HG03432 (cell line): ENCODE measurements at regions not wholly inside any gene's neighbourhood (a gene's known extent, or its start where the extent isn't known, plus 50 kb on each side); places are given as distances from the start of the nearest gene placed in this dataset.

Source experiments
- ATAC-seq: cut with Tn5 transposase; IDR thresholded peaks from one replicate; pipeline ENCODE4 v1.9.1; 2021; ENCODE audit warnings: mild to moderate bottlenecking, moderate library complexity; ENCODE audit not compliant: unreplicated experiment

DNA sequence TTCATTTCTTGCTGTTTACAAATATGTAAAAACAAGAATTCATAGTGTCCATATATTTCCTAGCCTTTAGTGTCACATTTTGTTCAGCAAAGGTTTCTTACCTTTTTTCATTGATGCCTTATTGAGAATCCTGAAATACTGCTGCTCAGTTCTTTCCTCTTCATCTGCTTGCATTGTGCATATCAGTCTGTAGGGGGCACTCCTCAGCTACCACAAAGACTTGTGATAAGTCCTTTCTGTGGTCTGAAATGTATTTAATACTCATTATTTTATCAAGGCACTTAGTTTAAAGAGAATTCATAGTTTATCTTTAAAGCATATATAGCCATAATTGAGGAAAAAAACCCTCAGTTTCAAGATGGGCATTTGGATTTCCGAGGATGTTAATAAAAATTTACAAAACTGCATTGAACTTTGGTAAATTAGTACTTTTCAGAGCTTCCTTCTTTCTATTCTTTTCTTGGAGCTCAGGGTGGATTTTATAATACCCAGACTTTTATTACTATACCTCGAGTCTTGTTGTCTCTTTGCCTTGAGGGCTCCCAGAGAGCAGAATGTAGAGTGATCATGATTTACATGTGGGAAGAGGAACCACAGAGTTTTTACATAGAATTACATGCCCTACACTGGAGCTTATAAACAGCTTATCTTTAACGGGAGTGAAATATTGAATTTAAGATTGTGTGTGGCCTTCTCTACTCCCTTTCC lies 570.1 kb downstream of the PLCL1 start:
- no peak for ATAC-seq

DNA sequence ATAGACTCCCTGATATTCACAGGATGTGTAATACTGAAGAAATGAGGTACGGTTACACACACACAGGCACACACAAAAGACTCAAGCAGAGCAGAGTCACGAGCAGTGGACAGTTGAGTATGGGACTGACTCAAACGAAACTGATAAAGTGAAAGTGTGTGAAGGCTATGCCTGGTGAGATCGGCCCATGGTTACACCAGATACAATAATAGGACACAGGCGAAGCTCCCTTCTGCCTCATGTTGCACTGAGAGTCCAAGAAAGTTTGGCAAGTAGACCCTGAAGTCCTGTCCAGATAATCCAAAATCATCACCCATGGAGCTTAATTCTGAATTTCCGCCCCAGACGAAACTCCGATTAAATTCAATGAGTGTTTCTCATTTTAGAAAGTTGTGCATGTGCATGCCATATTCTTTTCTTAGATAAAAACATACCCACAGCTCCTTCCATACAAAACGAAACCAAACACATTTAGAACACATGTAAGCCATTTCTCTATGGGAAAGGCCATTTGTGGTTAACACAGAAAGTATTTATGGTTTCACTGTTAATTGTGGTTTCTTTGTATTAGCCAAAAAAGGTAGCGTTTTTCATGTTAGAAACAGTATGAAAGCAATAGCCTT lies 567.6 kb downstream of the PLCL1 start:
- ATAC-seq: peak; percentile 96

DNA sequence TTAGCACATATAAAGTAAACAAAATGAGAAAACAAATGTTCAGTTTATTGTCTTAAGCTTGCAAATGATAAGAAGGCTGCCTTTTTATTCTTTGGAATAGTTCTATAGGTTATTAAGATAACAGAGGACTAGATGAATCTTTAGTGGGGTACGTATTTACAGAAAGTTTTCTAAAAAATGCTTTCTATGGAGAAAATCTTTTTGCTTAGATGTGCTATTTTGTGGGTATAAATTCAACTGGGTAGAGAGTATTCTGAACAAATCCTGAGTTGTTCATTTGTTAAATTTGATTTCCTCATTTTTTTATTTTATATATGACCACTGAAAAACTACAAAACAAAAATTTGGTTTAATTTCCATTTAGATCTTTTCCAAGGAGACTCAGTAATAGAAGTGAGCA lies 566.9 kb downstream of the PLCL1 start:
- ATAC-seq: no peak

DNA sequence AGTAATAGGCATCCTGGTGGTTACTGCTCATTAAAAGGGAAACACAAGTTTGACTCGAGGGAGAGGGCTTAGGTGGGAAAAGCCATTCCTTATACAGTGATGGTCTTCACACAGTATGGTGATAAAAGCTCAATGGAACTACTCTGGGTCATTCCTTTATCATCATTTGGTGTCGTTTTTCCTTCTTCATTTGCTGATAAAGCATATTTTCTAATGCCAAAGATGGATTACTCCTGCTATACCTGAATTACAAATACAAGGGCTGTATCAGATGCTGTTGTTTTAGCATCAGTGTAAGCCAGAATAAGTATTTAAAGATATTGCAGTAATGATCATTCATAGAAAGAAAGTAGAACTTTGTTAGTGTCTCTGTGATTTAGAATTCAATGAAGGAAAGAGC lies 563.7 kb downstream of the PLCL1 start:
- no peak for ATAC-seq

DNA sequence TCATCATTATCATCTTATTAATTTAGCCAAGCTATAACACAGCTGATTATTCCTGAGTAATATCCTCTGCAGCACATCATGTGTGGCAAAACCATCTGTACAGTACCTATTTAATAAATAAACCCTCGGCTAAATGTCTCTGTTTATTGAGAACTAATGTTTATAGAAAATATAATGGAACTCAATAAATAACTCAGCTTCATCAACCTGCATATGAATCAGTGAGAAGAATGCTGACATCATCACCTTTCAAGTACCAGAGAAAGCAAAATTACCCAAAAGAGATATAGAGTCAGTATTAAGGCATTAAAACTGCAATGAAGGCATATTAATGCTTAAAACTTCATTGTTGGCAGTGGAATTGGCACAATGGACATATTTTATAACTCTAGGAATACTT lies 558.3 kb downstream of the PLCL1 start:
- no peak for ATAC-seq

DNA sequence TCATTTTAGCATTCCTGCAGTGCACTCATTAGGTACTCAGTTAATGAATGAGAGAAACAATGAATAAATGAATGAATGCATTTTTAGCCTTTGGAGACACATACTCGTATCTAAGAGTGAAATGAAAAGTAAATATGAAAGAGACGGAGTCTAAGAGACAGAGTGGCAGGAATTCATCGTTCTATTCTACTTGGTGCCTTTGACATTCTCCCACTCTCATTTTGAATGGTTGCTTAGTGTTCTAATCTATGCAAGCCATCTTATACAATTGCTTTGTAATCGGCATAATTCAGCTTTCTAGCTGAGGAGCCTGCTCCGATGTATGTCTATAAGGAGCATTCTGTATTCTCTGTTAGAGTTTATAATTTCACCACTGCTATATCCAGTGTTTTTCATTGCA lies 554.9 kb downstream of the PLCL1 start:
- ATAC-seq: no peak

DNA sequence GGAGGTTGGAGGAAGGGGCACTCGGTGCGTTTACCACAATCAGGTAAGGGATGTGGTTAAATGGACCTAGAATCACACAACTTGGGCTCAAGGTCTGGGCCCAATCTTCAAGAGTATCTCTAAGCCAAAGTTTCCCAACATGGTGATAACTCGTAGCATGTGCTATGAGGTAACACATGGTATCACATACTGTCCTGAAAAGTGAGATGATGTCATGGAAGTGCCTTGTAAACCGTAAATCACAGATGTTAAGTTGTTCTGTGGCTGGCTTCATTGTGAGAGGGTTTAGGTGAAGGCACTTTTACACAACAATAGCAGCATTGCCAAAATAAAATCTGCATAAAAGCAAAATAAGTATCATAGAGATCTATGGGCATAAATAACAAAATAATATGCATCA lies 551.8 kb downstream of the PLCL1 start:
- ATAC-seq: no peak

DNA sequence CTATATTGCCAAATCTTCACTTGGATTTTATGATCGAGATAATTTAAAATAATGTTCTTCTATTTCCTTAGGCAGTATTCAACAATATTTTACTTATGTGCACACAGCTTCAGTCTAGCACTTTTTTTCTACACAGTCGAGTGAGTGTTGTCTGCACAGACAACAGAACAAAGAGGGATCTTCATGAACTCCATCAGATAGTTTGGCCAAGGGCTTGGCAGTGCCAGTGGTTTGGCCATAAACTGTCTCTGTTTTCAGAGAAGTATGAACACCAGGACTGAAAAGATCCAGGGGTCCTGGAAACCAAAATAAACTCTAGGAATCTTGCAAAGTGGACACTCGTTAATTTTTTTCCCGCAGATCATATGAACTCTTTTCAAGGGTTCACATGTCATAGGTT lies 547.3 kb downstream of the PLCL1 start:
- no peak for ATAC-seq

DNA sequence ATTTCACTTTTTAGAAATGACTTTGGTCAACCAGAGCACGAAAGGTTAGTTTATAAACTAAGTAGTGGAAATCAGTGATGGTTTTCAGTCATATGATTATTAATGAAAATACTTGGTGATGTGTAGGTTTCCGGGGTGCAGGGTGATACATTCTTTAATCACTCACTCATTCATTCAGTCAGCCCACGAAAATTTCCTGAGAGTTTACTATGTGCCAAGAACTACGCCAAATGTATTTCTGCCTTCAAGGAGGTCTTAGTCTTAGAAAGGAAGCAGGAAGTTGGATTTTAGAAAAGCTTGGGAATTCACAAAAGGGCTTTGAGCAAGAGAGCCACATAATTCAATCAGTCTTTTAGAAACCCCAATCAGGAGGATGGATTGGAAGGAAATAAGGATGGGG lies 543.6 kb downstream of the PLCL1 start:
- no peak for ATAC-seq

DNA sequence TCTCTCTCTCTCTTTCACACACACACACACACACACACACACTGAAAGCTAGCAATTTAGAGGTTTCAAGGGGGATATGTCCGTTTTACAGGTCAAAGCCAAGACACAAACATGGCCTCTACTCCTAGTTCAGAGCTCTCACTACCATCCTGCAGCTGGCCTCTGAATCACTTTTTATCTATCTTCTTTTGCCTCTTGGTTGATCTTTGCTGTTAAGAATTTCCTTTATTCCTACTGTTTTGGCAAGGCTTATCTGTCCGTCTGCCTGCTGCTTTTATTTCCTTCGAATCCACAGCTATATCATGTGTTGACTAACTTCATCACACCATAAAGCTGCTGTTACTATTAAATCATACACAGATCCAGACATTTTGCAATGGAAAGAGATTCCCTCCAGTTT lies 543.0 kb downstream of the PLCL1 start:
- ATAC-seq: no peak

DNA sequence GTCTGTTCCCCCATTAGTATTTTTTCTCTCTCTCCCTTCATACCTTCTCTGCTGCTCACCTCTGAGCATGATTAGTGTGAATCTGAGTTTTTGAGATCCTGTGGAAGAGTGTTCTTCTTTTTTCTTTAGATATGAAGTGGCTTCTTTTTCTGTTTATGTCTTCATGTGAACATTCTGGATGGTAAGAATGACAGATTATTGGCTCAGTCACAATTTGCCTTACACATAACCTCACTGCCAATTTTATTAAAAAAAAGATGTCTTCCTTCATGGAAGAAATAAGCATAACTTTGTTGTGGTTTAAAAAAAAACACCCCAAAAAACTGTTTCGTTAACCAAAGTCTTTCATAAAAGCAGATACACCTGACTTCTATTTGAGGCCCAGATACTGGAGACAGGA lies 539.1 kb downstream of the PLCL1 start:
- ATAC-seq: no peak

DNA sequence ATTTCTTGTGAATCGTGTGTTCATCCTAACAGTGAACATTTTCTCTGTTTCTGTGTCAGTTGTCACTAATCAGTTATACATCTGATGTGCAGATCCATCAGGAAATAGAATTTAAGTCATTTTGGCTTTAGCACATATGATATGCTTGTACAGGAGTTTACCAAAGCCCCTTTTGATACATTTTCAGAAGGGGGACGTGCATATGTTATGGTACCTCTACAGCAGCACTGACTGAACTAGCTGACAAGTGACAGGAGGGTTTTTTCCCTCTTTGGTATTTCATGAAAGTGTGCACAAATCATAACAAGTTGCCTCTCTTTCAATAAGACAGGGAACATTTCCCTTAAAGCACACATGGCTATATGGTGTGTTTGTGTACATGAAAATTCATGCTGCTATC lies 536.5 kb downstream of the PLCL1 start:
- no peak for ATAC-seq

DNA sequence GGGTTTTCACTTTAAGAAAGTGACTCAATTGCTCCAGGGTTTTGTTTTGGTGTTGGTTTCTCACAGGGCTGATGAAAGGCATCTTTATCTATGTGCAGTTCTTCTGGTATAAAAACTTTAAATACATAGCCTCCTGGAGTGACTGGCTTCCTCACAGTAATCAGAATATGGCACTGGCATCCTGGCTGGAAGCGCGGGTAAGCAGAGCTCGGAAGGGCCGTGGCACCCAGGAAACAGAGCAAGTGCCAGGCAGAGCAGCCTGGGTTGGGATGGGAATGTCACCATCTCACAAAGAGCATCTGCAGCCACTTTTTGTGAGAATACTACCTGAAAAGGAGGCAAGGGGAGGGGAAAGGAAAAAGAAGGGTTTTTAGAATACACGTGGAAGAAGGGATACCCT lies 534.7 kb downstream of the PLCL1 start:
- no peak for ATAC-seq

DNA sequence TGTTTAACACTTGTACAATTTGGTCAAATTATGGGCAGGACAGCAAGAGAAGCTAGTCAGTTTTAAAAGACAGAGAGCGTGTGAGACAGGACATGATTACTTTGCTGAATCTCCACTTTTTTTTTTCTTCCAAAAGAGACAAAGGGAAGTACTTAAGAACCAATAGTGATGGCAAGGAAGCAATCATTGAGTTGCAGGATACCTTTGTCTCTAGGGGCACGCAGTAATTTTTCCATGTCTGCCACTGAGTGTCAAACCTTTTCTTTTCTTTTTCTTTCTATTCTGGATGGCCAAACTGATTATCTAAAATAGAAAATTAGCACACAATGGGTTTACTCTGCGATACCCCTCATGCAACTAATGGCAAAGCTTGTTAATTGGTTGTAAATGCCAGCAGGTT lies 533.0 kb downstream of the PLCL1 start:
- no peak for ATAC-seq

DNA sequence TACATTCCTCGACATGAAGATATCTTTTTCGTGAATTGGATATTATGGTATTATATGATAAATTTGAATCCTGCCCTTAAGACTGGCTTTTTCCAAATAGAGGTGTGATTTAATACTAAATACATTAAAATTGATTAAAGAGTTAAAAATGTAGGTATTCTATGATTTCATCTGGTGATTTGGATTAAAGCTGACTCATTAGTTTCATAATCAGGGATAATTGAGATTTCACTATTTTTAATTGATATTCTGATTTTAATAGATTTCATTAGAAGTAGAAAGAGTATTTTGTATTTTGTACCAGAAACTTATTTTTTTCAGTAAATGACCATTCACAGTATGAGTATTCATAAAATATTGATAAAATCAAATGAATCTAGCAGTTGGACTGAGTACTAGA lies 524.1 kb downstream of the PLCL1 start:
- ATAC-seq: no peak

DNA sequence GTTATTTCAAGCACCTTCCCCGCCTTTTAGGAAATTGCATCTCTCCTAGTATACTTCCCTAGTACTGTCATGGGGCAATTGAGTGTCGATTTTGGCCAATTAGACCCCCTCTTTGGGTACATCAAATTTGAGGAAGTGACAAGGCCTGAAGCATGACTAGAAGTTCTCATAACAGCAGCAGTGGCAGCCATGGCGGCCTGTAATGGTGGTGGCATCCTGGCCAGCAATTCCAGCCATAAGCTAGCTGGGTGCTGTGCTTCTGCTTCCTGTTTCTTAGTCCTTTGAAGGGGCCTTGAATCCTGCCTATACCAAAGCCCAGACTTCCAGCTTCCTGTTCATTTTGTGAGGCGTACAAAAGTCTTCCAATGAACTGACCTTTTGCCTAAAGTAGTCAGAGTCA lies 523.1 kb downstream of the PLCL1 start:
- no peak for ATAC-seq

DNA sequence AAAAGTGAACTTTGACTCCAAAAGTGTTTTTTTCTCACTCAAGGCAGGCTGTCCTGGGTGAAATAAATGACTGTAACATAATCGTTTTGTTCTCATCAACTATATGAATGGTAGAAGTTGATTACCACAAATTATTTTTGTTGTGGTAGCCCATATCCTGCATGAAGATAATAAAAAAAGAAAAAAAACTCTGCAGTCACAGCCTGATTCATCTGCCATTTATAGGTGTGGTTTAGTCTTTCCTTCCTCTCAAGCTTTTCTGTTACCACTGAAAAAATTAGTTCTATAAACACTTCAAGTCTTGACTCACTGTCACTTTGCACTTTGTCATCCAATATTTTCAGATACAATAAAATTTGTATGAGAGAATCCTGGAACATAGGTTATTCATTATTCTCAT lies 522.0 kb downstream of the PLCL1 start:
- peak; percentile 64 for ATAC-seq

DNA sequence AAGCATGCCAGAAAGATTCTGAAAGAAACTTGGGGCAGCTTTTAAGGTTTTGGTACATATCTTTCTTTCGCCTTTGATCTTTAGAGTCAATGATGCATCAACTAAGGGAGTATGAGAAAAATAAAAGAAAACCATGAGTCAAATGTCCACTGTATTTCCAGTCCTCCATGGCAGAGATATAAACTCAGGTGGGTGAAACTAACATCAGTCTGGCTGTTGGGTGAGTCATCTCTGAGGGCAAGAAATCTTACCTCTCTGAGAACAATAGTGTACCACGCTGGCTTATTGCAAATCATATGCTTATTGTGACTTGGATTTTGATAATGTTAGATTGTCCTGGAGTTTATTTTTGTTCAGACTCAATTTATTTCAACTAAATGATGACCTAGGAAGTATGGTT lies 521.0 kb downstream of the PLCL1 start:
- no peak for ATAC-seq

DNA sequence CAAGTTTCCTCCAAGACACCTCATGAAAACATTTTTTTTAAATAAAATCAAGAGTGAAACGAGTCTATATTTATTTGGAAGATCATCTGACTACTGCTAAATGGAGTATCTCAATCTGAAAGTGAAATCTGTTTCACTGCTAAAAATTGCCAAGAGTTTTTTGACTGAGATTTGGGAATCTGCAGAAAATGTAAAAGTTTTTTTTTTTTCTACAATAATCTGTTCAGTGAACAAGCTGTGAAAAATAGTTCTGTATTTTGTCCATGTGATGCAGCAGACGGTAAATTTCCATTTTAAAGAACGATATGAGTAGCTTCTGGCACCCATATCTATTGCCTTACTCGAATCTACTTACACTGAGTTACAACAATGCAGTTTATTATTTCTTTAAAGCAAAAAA lies 519.7 kb downstream of the PLCL1 start:
- ATAC-seq: no peak

DNA sequence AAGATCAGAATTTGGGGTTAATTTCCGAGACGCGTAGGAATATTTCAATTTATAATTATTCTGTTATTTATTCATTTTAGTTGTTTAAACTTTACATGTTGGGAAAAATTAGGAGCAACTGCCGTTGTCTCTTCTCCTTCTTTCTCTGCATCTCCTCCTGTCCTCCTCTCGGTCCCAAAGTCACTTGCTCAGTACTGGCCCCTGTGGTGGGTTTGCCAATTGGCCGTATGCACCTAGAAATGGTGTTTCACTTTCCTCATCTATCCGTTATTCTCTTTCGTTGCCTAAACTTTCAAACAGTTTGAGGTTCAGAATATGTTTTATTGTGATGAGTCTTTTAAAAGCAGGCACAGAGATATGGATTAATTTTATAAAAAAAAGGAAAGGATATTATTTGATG lies 517.9 kb downstream of the PLCL1 start:
- no peak for ATAC-seq

DNA sequence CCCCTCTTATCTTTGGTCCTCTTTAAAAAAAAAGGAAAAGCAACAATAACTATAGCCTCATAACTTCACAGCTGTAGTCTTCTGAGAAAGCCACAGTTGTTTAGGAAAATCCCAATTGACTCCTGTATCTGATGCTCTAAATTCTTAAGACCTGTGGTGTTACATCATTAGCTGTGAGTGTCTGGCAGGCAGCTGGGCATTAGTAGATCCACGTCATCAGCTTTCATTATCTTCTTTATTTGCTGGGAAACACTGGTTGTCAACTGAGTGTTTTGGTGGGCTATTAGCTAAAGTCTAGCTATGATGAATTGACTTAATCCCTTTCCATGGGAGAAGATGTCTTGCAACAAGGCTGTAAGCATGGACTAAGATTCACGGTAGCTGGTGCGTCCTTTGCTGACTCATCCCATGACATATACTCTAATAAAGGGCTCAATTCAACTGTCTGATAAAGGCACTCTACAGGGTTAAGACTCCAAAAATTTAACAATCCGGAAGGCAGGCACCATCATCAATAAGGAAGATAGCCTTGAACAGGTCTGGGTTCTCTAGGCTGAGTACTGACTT lies 517.2 kb downstream of the PLCL1 start:
- ATAC-seq: no peak

DNA sequence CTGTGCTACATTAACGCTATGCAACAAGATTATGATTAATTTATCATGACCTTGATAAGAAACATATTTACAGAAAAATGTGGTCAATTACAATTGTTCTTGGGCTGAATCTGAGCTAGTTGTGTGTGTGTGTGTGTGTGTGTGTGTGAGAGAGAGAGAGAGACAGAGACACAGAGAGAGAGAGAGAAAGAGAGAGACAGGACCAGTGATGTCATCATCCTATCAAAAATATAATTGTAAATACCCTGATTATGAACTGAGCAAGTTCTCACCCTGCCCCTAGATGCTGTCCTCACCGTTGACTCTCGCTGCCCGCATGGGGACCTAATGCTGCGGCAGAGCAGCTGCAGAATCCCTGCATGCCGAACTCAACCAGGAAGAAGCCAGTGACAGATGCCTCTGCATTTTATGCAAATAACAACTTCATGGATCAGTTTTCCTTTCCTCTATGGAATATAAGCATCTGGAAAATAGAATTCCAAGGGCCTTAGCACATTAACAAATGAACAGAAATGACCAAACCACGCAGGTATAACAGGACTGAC lies 512.5 kb downstream of the PLCL1 start:
- ATAC-seq: no peak
